Prostate gland (tissue), 2 donors: ENCODE measurements at regions not wholly inside any gene's neighbourhood (a gene's known extent, or its start where the extent isn't known, plus 50 kb on each side); places are given as distances from the start of the nearest gene placed in this dataset.

ENCODE experiments used
- POLR2A ChIP-seq: fragments of 450-650 bp; IDR thresholded peaks from one replicate; pipeline ENCODE4 v1.6.1; 2016; ENCODE audit warnings: antibody characterized with exemption, mild to moderate bottlenecking
- TF ChIP-seq, protein P1 (sequence below), 4 experiments: fragments of 200-600 bp in 2 of 4; fragments of 450-650 bp in 2 of 4; sonication (generic) in 2 of 4; IDR thresholded peaks; 1 replicate in 3 of 4; 2 replicates in 1 of 4; pipeline ENCODE4 v1.5.1; 2016 to 2019; ENCODE audit warnings: antibody characterized with exemption in 4 of 4, mild to moderate bottlenecking in 2 of 4, moderate library complexity in 2 of 4

DNA sequence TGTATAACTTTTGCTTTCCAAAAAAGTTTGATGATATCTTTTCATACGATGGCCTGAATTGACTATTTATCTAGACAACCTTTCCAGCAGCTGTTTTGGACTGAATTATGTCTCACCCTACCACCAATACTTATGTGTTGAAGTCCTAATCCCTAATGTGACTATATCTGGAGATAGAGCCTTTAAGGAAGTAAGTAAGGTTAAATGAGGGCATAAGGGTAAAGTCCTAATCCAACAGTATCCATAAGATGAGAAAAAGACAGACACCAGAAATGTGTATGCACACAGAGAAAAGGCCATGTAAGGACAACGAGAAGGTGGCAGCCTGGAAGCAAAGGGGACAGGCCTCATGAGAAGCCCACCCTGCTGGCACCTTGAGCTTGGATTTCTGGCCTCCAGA lies 86.6 kb upstream of the PPARGC1A start:
- no peak for TF ChIP-seq POLR2A
- TF ChIP-seq, protein P1, sequence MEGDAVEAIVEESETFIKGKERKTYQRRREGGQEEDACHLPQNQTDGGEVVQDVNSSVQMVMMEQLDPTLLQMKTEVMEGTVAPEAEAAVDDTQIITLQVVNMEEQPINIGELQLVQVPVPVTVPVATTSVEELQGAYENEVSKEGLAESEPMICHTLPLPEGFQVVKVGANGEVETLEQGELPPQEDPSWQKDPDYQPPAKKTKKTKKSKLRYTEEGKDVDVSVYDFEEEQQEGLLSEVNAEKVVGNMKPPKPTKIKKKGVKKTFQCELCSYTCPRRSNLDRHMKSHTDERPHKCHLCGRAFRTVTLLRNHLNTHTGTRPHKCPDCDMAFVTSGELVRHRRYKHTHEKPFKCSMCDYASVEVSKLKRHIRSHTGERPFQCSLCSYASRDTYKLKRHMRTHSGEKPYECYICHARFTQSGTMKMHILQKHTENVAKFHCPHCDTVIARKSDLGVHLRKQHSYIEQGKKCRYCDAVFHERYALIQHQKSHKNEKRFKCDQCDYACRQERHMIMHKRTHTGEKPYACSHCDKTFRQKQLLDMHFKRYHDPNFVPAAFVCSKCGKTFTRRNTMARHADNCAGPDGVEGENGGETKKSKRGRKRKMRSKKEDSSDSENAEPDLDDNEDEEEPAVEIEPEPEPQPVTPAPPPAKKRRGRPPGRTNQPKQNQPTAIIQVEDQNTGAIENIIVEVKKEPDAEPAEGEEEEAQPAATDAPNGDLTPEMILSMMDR (IDR thresholded peaks at IDR 0.05) = no peak
